ENCODE measurements at regions not wholly inside any gene's neighbourhood (a gene's known extent, or its start where the extent isn't known, plus 50 kb on each side); places are given as distances from the start of the nearest gene placed in this dataset.
A peak's percentile ranks its signal among the peaks of the same experiment; 100 is the strongest.
"Not testable (repeated sequence)": the region's sequence is repeated elsewhere in the genome, so short reads cannot be mapped to it uniquely, and the experiment has no call there.

DNA sequence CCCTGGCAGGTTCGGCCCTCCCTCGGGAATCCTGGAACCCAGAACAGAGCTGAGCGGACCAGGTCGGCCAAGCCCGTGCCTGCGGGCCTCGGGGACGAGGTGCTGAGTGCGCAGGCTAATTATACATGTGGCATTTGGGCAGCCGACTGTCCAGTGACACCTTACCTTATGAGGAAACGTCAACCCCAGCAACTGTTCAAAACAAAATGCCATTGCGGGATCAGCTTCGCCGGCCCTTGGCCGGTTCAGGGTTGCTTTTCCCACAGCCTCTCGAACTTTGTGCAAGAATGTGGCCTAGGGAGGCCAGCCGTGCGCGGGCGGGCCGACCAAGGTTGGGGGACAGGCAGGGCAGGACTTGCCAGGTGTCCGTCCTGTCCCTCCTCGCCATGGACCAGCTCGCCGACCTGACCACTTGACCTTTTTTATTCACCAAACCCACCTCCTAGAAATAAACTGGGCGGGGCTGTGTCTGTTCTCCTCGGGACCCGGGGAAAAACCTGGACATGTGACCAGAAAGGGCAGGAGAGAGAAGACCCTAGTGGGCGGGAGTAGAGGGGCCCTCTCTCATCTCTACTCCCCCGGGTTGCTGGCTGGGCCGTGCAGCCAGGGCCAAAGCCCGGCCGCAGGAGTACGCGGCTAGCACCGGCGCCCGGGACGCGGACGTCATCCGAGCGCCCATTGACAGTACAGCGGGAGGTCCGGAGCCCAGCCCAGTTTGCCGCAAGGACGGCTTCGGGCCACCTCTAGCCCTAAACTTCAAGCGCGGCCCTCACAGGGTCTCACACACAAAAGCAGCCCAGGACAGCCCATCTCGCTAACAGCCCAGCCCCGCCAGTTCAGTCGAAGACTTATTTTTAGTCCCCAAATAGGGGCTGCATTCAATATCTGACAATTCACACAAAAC lies 134.3 kb upstream of the C11orf58 start:
- Histone ChIP-seq H3K9ac (ENCODE audit: low read depth, low read length) (no peak overlapping the region), H3K4me3 (ENCODE audit: low read depth, low read length) (peak overlapping the region; percentile 52), H3K4me1 (ENCODE audit: control insufficient read depth, insufficient read depth, low read length) (peaks cover 3% of the 10 kb centered on the region), H3K9me3 (ENCODE audit: control insufficient read depth, insufficient read depth, low read length) (no peaks in the 10 kb centered on the region), H3K27me3 (ENCODE audit: control insufficient read depth, insufficient read depth, low read length) (peaks cover 98% of the 10 kb centered on the region), H3K36me3 (ENCODE audit: control insufficient read depth, insufficient read depth, low read length) (no peaks in the 10 kb centered on the region)

DNA sequence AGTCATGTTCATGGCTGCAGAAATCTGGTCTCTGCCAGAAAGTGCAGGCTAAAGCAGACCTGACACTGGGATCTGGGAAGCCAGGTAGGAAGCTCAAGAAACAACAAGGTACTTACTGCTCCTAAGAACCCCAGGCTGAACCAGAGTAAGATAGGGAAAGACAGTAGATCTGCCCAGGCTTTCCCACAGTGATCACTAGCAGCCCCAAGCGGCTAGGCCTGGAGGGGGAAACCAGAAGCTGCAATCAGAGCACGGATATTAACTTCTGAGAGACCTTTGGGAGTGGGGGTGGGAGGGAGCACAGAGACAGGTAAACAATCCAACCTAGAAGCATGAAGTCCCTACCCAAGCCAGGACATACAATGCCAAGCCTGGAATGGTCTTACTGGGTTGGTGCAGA lies 135.2 kb upstream of the C11orf58 start:
- Histone ChIP-seq H3K27me3 (ENCODE audit: control insufficient read depth, insufficient read depth, low read length) (peaks cover 95% of the 10 kb centered on the region), H3K4me3 (ENCODE audit: low read depth, low read length) (peak overlapping the region; percentile 52), H3K36me3 (ENCODE audit: control insufficient read depth, insufficient read depth, low read length) (no peaks in the 10 kb centered on the region), H3K9me3 (ENCODE audit: control insufficient read depth, insufficient read depth, low read length) (no peaks in the 10 kb centered on the region), H3K4me1 (ENCODE audit: control insufficient read depth, insufficient read depth, low read length) (peaks cover 3% of the 10 kb centered on the region), H3K9ac (ENCODE audit: low read depth, low read length) (no peak overlapping the region)

DNA sequence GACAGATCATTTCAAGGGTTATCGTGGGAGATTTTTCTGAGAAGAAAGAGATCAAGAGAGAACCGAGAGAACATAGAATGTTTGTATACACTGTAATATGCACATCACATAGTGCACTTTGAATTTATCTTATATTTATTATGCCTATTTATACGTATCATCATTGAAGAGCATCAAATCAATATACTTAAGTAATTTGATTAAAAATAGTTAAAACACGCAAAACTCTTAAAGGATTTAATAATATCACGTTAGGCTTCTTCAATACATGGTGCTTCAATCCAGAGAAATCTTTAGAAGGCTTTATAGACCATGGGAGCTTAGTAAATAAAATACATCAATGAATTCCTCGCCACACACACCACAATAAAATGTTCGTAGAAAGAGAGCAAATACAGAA lies 139.5 kb upstream of the C11orf58 start:
- H3K4me3 ChIP-seq (ENCODE audit: low read depth, low read length), result no peak overlapping the region
- no peaks in the 10 kb centered on the region for H3K9me3 ChIP-seq (ENCODE audit: control insufficient read depth, insufficient read depth, low read length)
- peaks cover 1% of the 10 kb centered on the region for H3K4me1 ChIP-seq (ENCODE audit: control insufficient read depth, insufficient read depth, low read length)
- no peaks in the 10 kb centered on the region for H3K36me3 ChIP-seq (ENCODE audit: control insufficient read depth, insufficient read depth, low read length)
- peaks cover 59% of the 10 kb centered on the region for H3K27me3 ChIP-seq (ENCODE audit: control insufficient read depth, insufficient read depth, low read length)
- H3K9ac ChIP-seq (ENCODE audit: low read depth, low read length), result no peak overlapping the region

DNA sequence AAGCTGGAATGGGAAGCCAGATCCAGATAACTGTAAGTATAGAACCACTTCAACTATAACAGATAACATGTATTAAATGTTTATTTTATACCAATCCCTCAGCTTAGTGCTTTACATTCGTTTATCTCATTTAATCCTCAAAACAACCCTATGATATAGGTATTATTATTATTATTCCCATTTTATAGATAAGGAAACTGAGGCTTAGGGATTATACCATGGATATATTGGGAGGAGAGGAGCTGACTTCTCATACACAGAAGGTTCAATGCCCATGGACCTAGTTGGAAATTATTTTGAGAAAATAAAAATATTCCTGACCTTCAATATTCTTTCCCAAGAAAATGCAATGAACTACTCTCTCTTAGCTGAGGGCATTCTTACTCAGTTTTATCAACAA lies 140.4 kb upstream of the C11orf58 start:
- H3K9me3 ChIP-seq (ENCODE audit: control insufficient read depth, insufficient read depth, low read length), result no peaks in the 10 kb centered on the region
- no peak overlapping the region for H3K4me3 ChIP-seq (ENCODE audit: low read depth, low read length)
- H3K9ac ChIP-seq (ENCODE audit: low read depth, low read length), result no peak overlapping the region
- no peaks in the 10 kb centered on the region for H3K36me3 ChIP-seq (ENCODE audit: control insufficient read depth, insufficient read depth, low read length)
- peaks cover 50% of the 10 kb centered on the region for H3K27me3 ChIP-seq (ENCODE audit: control insufficient read depth, insufficient read depth, low read length)
- no peaks in the 10 kb centered on the region for H3K4me1 ChIP-seq (ENCODE audit: control insufficient read depth, insufficient read depth, low read length)

DNA sequence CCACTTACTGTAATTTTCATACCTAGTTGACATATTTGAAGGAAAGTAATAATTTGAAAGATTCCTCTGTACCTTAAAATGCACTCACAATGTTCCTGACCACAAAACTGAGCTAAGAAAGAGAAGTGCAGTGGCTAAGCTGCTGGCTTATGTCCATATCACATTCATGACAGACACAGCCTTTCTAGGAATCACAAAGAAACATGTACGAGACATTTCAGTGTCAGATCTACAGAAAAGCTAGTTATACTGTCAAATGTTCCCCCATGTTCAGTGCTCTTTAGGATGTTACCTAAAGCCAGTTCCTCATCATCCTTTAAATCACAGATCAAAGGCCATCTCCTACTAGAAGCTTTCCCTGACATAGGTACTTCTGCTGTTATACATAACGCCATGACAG lies 142.2 kb upstream of the C11orf58 start:
- H3K4me1 ChIP-seq (ENCODE audit: control insufficient read depth, insufficient read depth, low read length), result no peaks in the 10 kb centered on the region
- H3K36me3 ChIP-seq (ENCODE audit: control insufficient read depth, insufficient read depth, low read length), result no peaks in the 10 kb centered on the region
- H3K9ac ChIP-seq (ENCODE audit: low read depth, low read length), result no peak overlapping the region
- H3K27me3 ChIP-seq (ENCODE audit: control insufficient read depth, insufficient read depth, low read length), result peaks cover 32% of the 10 kb centered on the region
- H3K9me3 ChIP-seq (ENCODE audit: control insufficient read depth, insufficient read depth, low read length), result no peaks in the 10 kb centered on the region
- H3K4me3 ChIP-seq (ENCODE audit: low read depth, low read length), result no peak overlapping the region

DNA sequence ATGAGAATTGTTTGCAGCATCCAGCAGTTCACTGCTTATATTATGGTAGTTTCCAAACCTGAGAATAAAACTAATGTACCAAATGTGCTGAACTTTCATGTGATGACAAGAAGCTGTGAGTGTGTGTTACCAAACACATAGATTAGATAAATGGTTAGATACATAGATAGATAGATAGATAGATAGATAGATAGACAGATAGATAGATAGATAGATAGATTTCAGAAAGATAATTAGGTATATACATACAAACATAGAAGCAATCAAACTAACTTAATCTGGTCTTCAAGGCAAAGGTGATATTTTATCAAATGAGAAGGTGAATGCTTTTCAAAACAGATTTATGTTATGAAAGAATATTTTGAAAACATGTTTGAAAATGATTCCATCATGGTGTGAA lies 147.3 kb upstream of the C11orf58 start:
- no peaks in the 10 kb centered on the region for H3K36me3 ChIP-seq (ENCODE audit: control insufficient read depth, insufficient read depth, low read length)
- no peak overlapping the region for H3K9ac ChIP-seq (ENCODE audit: low read depth, low read length)
- H3K9me3 ChIP-seq (ENCODE audit: control insufficient read depth, insufficient read depth, low read length), result no peaks in the 10 kb centered on the region
- peaks cover under 1% of the 10 kb centered on the region for H3K27me3 ChIP-seq (ENCODE audit: control insufficient read depth, insufficient read depth, low read length)
- H3K4me1 ChIP-seq (ENCODE audit: control insufficient read depth, insufficient read depth, low read length), result no peaks in the 10 kb centered on the region
- no peak overlapping the region for H3K4me3 ChIP-seq (ENCODE audit: low read depth, low read length)

DNA sequence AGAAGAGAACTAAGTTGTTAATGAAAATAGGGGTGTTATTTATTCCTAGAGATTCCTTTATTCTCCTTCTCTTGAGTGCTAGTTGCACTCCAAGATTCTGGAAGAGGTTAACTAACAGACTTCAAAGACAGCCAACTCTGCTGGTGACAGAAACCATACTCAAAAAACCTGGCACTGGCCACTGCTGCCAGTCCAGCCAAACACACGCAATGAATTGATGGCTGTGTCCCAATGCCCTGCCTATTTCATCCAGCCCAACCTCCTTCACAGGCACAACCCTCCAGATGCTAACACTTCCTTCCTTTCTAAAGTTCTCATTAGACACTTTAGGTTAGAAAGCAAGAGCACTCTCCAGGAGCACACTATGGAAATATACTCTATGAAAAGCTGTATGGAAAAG lies 150.8 kb upstream of the C11orf58 start:
- no peaks in the 10 kb centered on the region for H3K4me1 ChIP-seq (ENCODE audit: control insufficient read depth, insufficient read depth, low read length)
- H3K27me3 ChIP-seq (ENCODE audit: control insufficient read depth, insufficient read depth, low read length), result no peaks in the 10 kb centered on the region
- H3K9ac ChIP-seq (ENCODE audit: low read depth, low read length), result no peak overlapping the region
- H3K4me3 ChIP-seq (ENCODE audit: low read depth, low read length), result no peak overlapping the region
- no peaks in the 10 kb centered on the region for H3K9me3 ChIP-seq (ENCODE audit: control insufficient read depth, insufficient read depth, low read length)
- H3K36me3 ChIP-seq (ENCODE audit: control insufficient read depth, insufficient read depth, low read length), result no peaks in the 10 kb centered on the region

DNA sequence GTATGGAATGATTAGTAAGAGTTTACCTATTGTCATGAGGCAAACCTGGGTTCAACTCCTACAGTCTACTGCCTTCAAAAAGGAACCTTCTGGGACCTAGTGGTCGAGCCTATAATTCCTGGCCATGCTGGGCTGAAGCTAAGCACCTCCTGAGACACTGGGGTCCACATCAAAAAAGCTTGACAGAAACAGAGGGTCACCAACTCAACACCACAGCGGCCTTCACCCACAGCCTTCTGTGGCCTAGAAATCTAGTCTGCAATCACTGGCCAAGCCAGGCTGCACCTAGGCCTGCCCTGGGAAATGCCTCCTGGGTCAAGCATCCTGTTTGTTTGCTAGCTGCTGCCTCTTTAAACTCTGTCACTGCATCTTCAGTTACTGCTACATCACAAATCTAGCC lies 153.9 kb upstream of the C11orf58 start:
- H3K9ac ChIP-seq (ENCODE audit: low read depth, low read length), result no peak overlapping the region
- H3K4me1 ChIP-seq (ENCODE audit: control insufficient read depth, insufficient read depth, low read length), result no peaks in the 10 kb centered on the region
- no peaks in the 10 kb centered on the region for H3K36me3 ChIP-seq (ENCODE audit: control insufficient read depth, insufficient read depth, low read length)
- H3K4me3 ChIP-seq (ENCODE audit: low read depth, low read length), result no peak overlapping the region
- H3K27me3 ChIP-seq (ENCODE audit: control insufficient read depth, insufficient read depth, low read length), result no peaks in the 10 kb centered on the region
- H3K9me3 ChIP-seq (ENCODE audit: control insufficient read depth, insufficient read depth, low read length), result no peaks in the 10 kb centered on the region

DNA sequence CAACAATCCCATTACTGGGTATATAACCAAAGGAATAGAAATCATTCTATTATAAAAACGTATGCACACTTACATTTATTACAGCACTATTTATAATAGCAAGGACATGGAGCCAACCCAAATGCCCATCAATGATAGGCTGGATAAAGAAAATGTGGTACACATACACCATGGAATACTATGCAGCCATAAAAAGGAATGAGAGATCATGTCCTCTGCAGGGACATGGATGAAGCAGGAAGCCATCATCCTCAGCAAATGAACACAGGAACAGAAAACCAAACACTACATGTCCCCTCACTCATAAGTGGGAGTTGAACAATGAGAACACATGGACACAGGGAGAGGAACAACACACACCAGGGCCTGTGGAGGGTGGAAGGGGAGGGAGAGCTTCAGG lies 157.4 kb upstream of the C11orf58 start:
- H3K9ac ChIP-seq (ENCODE audit: low read depth, low read length); H3K9me3 ChIP-seq (ENCODE audit: control insufficient read depth, insufficient read depth, low read length); H3K4me3 ChIP-seq (ENCODE audit: low read depth, low read length); H3K27me3 ChIP-seq (ENCODE audit: control insufficient read depth, insufficient read depth, low read length); H3K4me1 ChIP-seq (ENCODE audit: control insufficient read depth, insufficient read depth, low read length); H3K36me3 ChIP-seq (ENCODE audit: control insufficient read depth, insufficient read depth, low read length): not testable (repeated sequence)

DNA sequence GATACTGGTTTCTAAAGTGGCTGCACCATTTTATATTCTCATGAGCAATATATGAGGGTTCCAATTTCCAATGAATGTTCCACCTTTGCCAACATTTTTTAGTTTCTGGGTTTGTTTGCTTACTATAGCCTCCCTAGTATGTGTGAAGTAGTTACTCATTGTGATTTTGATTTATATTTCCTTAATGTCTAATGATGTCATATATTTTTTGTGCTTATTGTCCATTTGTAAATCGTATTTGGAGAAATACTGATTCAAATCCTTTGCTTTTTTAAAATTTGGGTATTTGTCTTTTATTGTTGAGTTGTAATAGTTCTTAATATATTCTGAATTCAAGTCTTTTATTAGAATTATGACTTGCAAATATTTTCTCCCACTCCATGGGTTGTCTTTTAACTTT lies 161.0 kb upstream of the C11orf58 start:
- H3K4me3 ChIP-seq (ENCODE audit: low read depth, low read length), result no peak overlapping the region
- H3K36me3 ChIP-seq (ENCODE audit: control insufficient read depth, insufficient read depth, low read length), result no peaks in the 10 kb centered on the region
- no peaks in the 10 kb centered on the region for H3K4me1 ChIP-seq (ENCODE audit: control insufficient read depth, insufficient read depth, low read length)
- H3K9me3 ChIP-seq (ENCODE audit: control insufficient read depth, insufficient read depth, low read length), result no peaks in the 10 kb centered on the region
- H3K27me3 ChIP-seq (ENCODE audit: control insufficient read depth, insufficient read depth, low read length), result no peaks in the 10 kb centered on the region
- H3K9ac ChIP-seq (ENCODE audit: low read depth, low read length), result no peak overlapping the region

DNA sequence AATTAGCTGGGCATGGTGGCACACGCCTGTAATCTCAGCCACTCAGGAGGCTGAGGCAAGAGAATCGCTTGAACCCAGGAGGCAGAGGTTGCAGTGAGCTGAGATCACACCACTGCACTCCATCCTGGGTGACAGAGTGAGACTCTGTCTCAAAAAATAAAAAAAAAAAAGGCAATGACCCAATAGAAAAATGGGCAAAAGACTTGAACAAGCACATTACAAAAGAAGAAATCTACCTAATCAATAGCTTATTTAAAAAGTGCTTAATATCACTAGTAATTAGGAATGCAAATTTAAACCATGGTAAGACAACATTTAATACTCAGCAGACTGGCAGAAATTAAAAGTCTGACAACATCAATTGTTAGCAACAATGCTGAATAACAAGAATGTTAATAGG lies 163.6 kb upstream of the C11orf58 start:
- H3K9me3 ChIP-seq (ENCODE audit: control insufficient read depth, insufficient read depth, low read length); H3K4me3 ChIP-seq (ENCODE audit: low read depth, low read length); H3K36me3 ChIP-seq (ENCODE audit: control insufficient read depth, insufficient read depth, low read length); H3K27me3 ChIP-seq (ENCODE audit: control insufficient read depth, insufficient read depth, low read length); H3K4me1 ChIP-seq (ENCODE audit: control insufficient read depth, insufficient read depth, low read length); H3K9ac ChIP-seq (ENCODE audit: low read depth, low read length): not testable (repeated sequence)

DNA sequence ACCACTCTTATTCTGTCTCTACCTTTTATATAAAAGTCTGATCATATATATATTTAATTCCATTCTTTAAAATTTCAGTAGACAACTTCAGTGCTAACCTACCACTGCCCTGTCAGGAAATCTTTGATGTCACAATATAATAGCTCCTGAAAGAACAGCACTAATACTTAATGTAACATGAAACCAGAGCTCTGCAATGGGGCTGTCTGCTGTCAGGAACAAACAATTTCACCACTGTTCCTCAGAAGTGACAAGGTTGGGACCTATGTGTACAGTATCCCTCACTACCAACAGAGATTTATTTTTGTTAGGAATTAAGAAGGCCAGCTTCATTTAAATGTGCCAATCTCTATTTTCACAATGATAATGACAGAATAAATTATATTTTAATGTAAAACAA lies 165.5 kb upstream of the C11orf58 start:
- no peaks in the 10 kb centered on the region for H3K9me3 ChIP-seq (ENCODE audit: control insufficient read depth, insufficient read depth, low read length)
- no peak overlapping the region for H3K4me3 ChIP-seq (ENCODE audit: low read depth, low read length)
- no peaks in the 10 kb centered on the region for H3K36me3 ChIP-seq (ENCODE audit: control insufficient read depth, insufficient read depth, low read length)
- no peaks in the 10 kb centered on the region for H3K27me3 ChIP-seq (ENCODE audit: control insufficient read depth, insufficient read depth, low read length)
- no peaks in the 10 kb centered on the region for H3K4me1 ChIP-seq (ENCODE audit: control insufficient read depth, insufficient read depth, low read length)
- H3K9ac ChIP-seq (ENCODE audit: low read depth, low read length), result no peak overlapping the region

All from iPS-15b (cell line).